ENCODE measurements at regions not wholly inside any gene's neighbourhood (a gene's known extent, or its start where the extent isn't known, plus 50 kb on each side); places are given as distances from the start of the nearest gene placed in this dataset.
"Not testable (repeated sequence)": the region's sequence is repeated elsewhere in the genome, so short reads cannot be mapped to it uniquely, and the experiment has no call there.

DNA sequence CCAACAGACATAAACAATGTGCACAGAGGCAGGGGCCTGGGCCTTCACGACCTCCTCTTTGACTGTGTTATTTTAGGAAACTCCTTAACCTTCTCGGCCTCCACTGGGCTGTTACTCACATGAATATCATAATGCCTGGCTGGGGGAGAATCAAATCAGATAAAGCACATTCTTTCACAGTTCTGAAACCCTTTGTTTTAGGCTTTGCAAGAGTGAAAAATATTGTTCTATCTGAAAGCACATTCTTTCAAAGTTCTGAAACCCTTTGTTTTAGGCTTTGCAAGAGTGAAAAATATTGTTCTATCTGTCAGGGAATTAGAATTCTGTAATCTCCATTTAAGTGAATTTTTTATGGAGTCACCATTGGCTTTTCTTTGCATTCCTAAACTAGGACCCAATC, 50.7 kb upstream of the SYNDIG1 start:
- DNase-seq: no peak
- Histone ChIP-seq H3K4me1 (no peaks in the 10 kb centered on the region), H3K27ac (no peak overlapping the region), H3K9me3 (no peaks in the 10 kb centered on the region), H3K27me3 (no peaks in the 10 kb centered on the region), H3K36me3 (no peaks in the 10 kb centered on the region), H3K4me3 (replicated peaks in 1 of 3) (no peak overlapping the region)
- intact Hi-C loops (cut with DNase I): no loop called here
- WGBS, 2 donors: 23 to 25% methylated on average over 2 of the region's 2 CpGs
- TF ChIP-seq, protein P1, sequence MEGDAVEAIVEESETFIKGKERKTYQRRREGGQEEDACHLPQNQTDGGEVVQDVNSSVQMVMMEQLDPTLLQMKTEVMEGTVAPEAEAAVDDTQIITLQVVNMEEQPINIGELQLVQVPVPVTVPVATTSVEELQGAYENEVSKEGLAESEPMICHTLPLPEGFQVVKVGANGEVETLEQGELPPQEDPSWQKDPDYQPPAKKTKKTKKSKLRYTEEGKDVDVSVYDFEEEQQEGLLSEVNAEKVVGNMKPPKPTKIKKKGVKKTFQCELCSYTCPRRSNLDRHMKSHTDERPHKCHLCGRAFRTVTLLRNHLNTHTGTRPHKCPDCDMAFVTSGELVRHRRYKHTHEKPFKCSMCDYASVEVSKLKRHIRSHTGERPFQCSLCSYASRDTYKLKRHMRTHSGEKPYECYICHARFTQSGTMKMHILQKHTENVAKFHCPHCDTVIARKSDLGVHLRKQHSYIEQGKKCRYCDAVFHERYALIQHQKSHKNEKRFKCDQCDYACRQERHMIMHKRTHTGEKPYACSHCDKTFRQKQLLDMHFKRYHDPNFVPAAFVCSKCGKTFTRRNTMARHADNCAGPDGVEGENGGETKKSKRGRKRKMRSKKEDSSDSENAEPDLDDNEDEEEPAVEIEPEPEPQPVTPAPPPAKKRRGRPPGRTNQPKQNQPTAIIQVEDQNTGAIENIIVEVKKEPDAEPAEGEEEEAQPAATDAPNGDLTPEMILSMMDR (IDR thresholded peaks at IDR 0.05): no peak
- TF ChIP-seq POLR2A (IDR thresholded peaks at IDR 0.05): no peak

DNA sequence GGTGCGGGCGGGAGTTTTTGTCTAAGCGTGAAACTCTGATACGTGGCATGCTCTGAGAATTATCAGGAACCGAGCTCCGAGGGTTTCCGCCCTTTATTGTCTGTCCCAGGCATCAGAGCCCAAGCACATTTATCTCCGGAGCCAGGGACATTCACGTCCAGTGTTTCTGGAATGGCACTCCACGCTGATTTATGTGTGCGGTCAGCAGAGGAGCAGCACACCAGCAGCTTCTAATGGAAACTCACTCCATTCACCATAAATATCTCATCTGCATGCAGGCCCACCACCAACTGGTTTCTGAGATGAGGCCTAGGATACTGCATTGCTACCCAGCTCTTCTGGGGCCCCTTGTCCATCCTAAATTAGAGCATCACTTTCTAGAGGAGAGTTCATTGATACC, 51.9 kb upstream of the SYNDIG1 start:
- WGBS, 2 donors: 84 to 88% methylated on average over 11 of the region's 11 CpGs
- H3K36me3 ChIP-seq: no peaks in the 10 kb centered on the region
- no peak overlapping the region for H3K4me3 ChIP-seq (replicated peaks in 1 of 3)
- no peaks in the 10 kb centered on the region for H3K27me3 ChIP-seq
- H3K9me3 ChIP-seq: no peaks in the 10 kb centered on the region
- H3K4me1 ChIP-seq: no peaks in the 10 kb centered on the region
- TF ChIP-seq, protein P1 (IDR thresholded peaks at IDR 0.05): no peak
- no peak for TF ChIP-seq POLR2A (IDR thresholded peaks at IDR 0.05)
- intact Hi-C loops (cut with DNase I): no loop called here
- no peak for DNase-seq
- H3K27ac ChIP-seq: no peak overlapping the region

DNA sequence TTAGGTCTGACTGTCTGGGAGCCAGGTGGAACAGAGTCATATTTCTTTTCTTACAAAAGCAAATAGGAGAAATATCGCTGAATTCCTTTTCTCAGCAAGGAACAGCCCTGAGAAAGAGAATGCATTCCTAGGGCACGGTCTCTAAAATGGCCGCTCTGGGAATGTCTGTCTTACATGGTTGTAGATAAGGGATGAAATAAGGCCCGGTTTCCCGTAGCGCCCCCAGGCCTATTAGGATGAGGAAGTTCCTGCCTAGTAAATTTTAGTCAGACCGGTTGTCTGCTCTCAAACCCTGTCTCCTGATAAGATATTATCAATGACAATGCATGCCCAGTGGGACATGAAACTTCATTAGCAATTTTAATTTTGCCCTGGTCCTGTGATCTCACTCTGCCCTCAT, 54.0 kb upstream of the SYNDIG1 start:
- H3K4me1 ChIP-seq; H3K36me3 ChIP-seq; intact Hi-C loops (cut with DNase I); H3K27ac ChIP-seq; DNase-seq; H3K27me3 ChIP-seq; H3K4me3 ChIP-seq (replicated peaks in 1 of 3); H3K9me3 ChIP-seq: not testable (repeated sequence)
- 79 to 83% methylated on average over 7 of the region's 7 CpGs for WGBS, 2 donors

DNA sequence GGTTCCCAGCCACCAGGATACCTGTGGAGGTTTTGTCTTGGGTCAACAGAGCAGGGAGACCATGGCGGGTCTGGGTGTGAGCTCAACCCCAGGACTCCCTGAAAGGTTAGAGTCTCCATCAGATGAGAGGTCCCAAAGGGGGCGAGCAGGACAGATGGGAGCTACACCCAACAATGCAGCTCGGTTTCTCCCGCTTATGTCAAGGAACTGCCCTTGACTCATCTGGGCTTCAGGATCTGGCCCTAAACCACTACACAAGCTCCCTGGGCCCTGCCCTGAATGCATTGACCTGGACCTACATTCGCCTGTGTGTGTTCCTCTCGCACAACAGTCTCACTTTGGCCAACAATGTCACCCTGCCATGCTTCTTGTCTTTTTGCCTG, 57.6 kb upstream of the SYNDIG1 start:
- WGBS, 2 donors: 85 to 100% methylated on average over 4 to 5 of the region's 6 CpGs
- Histone ChIP-seq H3K36me3 (no peaks in the 10 kb centered on the region), H3K27me3 (no peaks in the 10 kb centered on the region), H3K4me1 (peaks cover 0 to 9% of the 10 kb centered on the region in 2 donors), H3K9me3 (no peaks in the 10 kb centered on the region), H3K4me3 (replicated peaks in 1 of 3) (no peak overlapping the region), H3K27ac (no peak overlapping the region)
- TF ChIP-seq POLR2A (IDR thresholded peaks at IDR 0.05): no peak
- TF ChIP-seq, protein P1 (IDR thresholded peaks at IDR 0.05): no peak
- intact Hi-C loops (cut with DNase I): no loop called here
- DNase-seq: no peak

DNA sequence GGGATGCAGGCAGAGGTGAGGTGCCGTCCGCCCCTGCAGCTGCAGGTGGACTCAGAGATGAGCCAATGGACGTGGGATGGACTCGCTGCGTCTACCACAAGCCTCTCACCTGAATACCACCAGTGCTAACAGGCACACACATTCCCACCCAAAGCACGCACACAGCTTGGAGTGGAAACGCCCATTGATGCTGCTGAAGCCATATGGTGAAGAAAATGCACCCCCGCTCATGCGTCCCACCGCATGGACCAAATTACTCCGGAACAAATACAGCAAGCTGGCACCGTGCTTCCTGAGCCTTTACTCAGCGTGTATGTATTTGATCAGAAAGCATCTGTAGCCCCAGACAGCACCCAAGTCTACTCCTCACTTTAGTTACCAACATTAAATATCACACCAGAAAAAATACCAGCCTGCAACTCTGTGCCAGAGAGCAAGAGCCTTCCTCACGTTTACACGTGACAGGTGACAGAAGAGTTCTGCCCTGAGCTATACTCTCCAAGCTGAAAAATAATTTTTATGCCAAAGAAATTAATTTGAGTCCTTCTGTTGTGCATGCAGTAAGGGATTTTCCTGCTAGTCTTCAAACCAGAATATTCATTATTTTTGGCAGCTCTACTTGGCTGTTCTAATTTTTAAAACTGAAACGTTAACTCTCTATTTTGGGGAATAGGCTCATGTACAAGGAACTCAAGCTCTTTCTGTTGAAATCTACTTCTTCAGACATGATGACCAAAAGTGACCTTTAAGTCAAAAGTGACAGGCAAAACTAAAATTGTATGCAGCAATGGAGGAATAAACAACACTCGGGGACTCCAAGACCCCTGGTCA, 58.2 kb upstream of the SYNDIG1 start:
- TF ChIP-seq, protein P1 (IDR thresholded peaks at IDR 0.05): no peak
- Histone ChIP-seq H3K4me1 (peaks cover 0 to 11% of the 10 kb centered on the region in 2 donors), H3K27ac (no peak overlapping the region), H3K4me3 (replicated peaks in 1 of 3) (no peak overlapping the region), H3K27me3 (no peaks in the 10 kb centered on the region), H3K36me3 (no peaks in the 10 kb centered on the region), H3K9me3 (no peaks in the 10 kb centered on the region)
- no peak for DNase-seq
- intact Hi-C loops (cut with DNase I): no loop called here
- WGBS, 2 donors: 79 to 88% methylated on average over 17 of the region's 17 CpGs

Data from thyroid gland (tissue), 4 donors.